ENCODE measurements at regions not wholly inside any gene's neighbourhood (a gene's known extent, or its start where the extent isn't known, plus 50 kb on each side); places are given as distances from the start of the nearest gene placed in this dataset.

- ChIA-PET CTCF (ENCODE audit: low intra/inter-chr PET ratio) (no interaction called here), POLR2A (interaction anchor here (0.8 kb wide), 1 partner anchor 14 kb away, joined by 3 read pairs; no protein-coding TSS in a partner anchor)
- Histone ChIP-seq H3K9me3 (replicated peaks; ENCODE audit: control insufficient read depth, insufficient read depth, low read depth, low read length) (no peaks in the 10 kb centered on the region), H3K9me1 (ENCODE audit: control insufficient read depth, insufficient read depth, low read length) (no peaks in the 10 kb centered on the region), H4K20me1 (replicated peaks; ENCODE audit: control insufficient read depth, insufficient read depth, low read length) (0 out of 2 replicates have a peak, but pooled peaks cover 4% of the 10 kb centered on the region), H3K4me3 (no peak overlapping the region), H3K4me1 (replicated peaks in 1 of 2; ENCODE audit: control insufficient read depth in 2 of 2, insufficient read depth in 2 of 2, low read length in 2 of 2) (no peaks in the 10 kb centered on the region; a peak in 3 of 5 replicates), H3K36me3 (ENCODE audit: control insufficient read depth, insufficient read depth, low read length) (no peaks in the 10 kb centered on the region), H3K4me2 (ENCODE audit: insufficient read depth, low read length) (no peak overlapping the region), H3K9ac (ENCODE audit: insufficient read depth in 1 of 2, low read depth in 2 of 2, low read length in 2 of 2) (no peak overlapping the region), H3K27ac (ENCODE audit: extremely low read depth, low read depth, low read length) (no peak overlapping the region), H3K27me3 (ENCODE audit: control insufficient read depth in 2 of 2, insufficient read depth in 2 of 2, low read length in 2 of 2) (peaks cover 42 to 60% of the 10 kb centered on the region in 2 experiments), H2AFZ (ENCODE audit: low read depth, low read length) (no peak overlapping the region), H3K79me2 (ENCODE audit: control insufficient read depth, insufficient read depth, low read length) (no peaks in the 10 kb centered on the region)
- WGBS (ENCODE audit: insufficient coverage, low coverage, missing lambda C conversion rate): 10% methylated on average over 28 of the region's 41 CpGs
- no TSS peak for BruUV-seq (replicated peaks)
- TF ChIP-seq JUND (IDR thresholded peaks at IDR 0.05; ENCODE audit: borderline replicate concordance, low read depth, low read length): no peak
- TF ChIP-seq JUND (tag; IDR thresholded peaks at IDR 0.05; ENCODE audit: borderline replicate concordance, low read depth, low read length): no peak
- TF ChIP-seq KLF10 (CRISPR knock-in tag; IDR thresholded peaks at IDR 0.05): no peak
- TF ChIP-seq ZNF830 (CRISPR knock-in tag; IDR thresholded peaks at IDR 0.05): no peak
- TF ChIP-seq FUS (optimal IDR thresholded peaks at IDR 0.05; ENCODE audit: low read depth, low read length): no peak
- TF ChIP-seq ZNF24 (IDR thresholded peaks at IDR 0.05): no peak
- TF ChIP-seq NR1H2 (CRISPR knock-in tag; IDR thresholded peaks at IDR 0.05): no peak
- no peak for DNase-seq (ENCODE audit: extremely low read depth in 1 of 4, low spot score in 3 of 4)
- intact Hi-C loops (cut with micrococcal nuclease) (no loop called here), in situ Hi-C loops (cut with MboI) (no loop called here)
- ATAC-seq: no peak
- no peak for FAIRE-seq
Observed at GRCh38 chr9:95752129-95752731, 123.3 kb upstream of the ERCC6L2 start.

- H2AFZ ChIP-seq (ENCODE audit: low read depth, low read length): no peak overlapping the region
- H4K20me1 ChIP-seq (replicated peaks; ENCODE audit: control insufficient read depth, insufficient read depth, low read length): 0 out of 2 replicates have a peak, but pooled peaks cover 4% of the 10 kb centered on the region
- DNase-seq (ENCODE audit: extremely low read depth in 1 of 4, low spot score in 3 of 4) (no peak), FAIRE-seq (no peak), ATAC-seq (no peak)
- H3K4me3 ChIP-seq: no peak overlapping the region
- no peak overlapping the region for H3K27ac ChIP-seq (ENCODE audit: extremely low read depth, low read depth, low read length)
- POLR2A ChIA-PET: no interaction called here
- BruUV-seq (replicated peaks): no TSS peak
- no peaks in the 10 kb centered on the region for H3K36me3 ChIP-seq (ENCODE audit: control insufficient read depth, insufficient read depth, low read length)
- no CpG with 5 or more reads among the region's 2 CpGs for WGBS (ENCODE audit: insufficient coverage, low coverage, missing lambda C conversion rate)
- in situ Hi-C loops (cut with MboI) (no loop called here), intact Hi-C loops (cut with micrococcal nuclease) (no loop called here)
- no peak overlapping the region for H3K9ac ChIP-seq (ENCODE audit: insufficient read depth in 1 of 2, low read depth in 2 of 2, low read length in 2 of 2)
- no peaks in the 10 kb centered on the region for H3K9me3 ChIP-seq (replicated peaks; ENCODE audit: control insufficient read depth, insufficient read depth, low read depth, low read length)
- H3K9me1 ChIP-seq (ENCODE audit: control insufficient read depth, insufficient read depth, low read length): no peaks in the 10 kb centered on the region
- no peaks in the 10 kb centered on the region for H3K79me2 ChIP-seq (ENCODE audit: control insufficient read depth, insufficient read depth, low read length)
- CTCF ChIA-PET (ENCODE audit: low intra/inter-chr PET ratio): no interaction called here
- H3K4me1 ChIP-seq (replicated peaks in 1 of 2; ENCODE audit: control insufficient read depth in 2 of 2, insufficient read depth in 2 of 2, low read length in 2 of 2): no peaks in the 10 kb centered on the region; a peak in 3 of 5 replicates
- no peak overlapping the region for H3K4me2 ChIP-seq (ENCODE audit: insufficient read depth, low read length)
- H3K27me3 ChIP-seq (ENCODE audit: control insufficient read depth in 2 of 2, insufficient read depth in 2 of 2, low read length in 2 of 2): peaks cover 38 to 60% of the 10 kb centered on the region in 2 experiments
- TF ChIP-seq FOSL1 (tag; conservative IDR thresholded peaks at IDR 0.05) (no peak), ATF6 (CRISPR knock-in tag; IDR thresholded peaks at IDR 0.05) (no peak), GATA2 (CRISPR knock-in tag; IDR thresholded peaks at IDR 0.05) (no peak), ILF3 (IDR thresholded peaks at IDR 0.05; ENCODE audit: borderline replicate concordance) (no peak), MCM7 (IDR thresholded peaks at IDR 0.05) (no peak), ARNT (IDR thresholded peaks at IDR 0.05) (no peak), ZNF449 (CRISPR knock-in tag; IDR thresholded peaks at IDR 0.05) (no peak)
Observed at GRCh38 chr9:95751520-95751790, 124.0 kb upstream of the ERCC6L2 start.

All from K562 (cell line).